K562 (cell line): ENCODE measurements at regions not wholly inside any gene's neighbourhood (a gene's known extent, or its start where the extent isn't known, plus 50 kb on each side); places are given as distances from the start of the nearest gene placed in this dataset.

ENCODE experiments used
- CTCF ChIP-seq, 3 experiments: IDR thresholded peaks in 2 of 3; conservative IDR thresholded peaks in 1 of 3; 2 replicates each; pipeline ENCODE4 v1.5.1; 2011 to 2012; ENCODE audit warnings: low read length in 3 of 3, mild to moderate bottlenecking in 3 of 3, control low read depth in 2 of 3, improper control_type of control experiment in 1 of 3, inconsistent platforms in 1 of 3, low read depth in 1 of 3, mixed read lengths in 1 of 3, moderate library complexity in 1 of 3; ENCODE audit not compliant: insufficient read depth in 2 of 3
- MLLT1 ChIP-seq, 2 experiments: fragments of 450-650 bp; IDR thresholded peaks; 2 replicates each; pipeline ENCODE4 v1.6.1; 2016
- TAF1 ChIP-seq: IDR thresholded peaks from 2 replicates; pipeline ENCODE4 v1.6.1; 2011; ENCODE audit warnings: mild to moderate bottlenecking, low read length, moderate library complexity; ENCODE audit not compliant: insufficient read depth, control insufficient read depth, severe bottlenecking; ENCODE audit errors: extremely low read depth
- ZKSCAN3 ChIP-seq: fragments of 250-450 bp; sonication (Bioruptor Pico); IDR thresholded peaks from 2 replicates; pipeline ENCODE4 v1.4.0; 2020
- ZNF197 ChIP-seq: fragments of 200-800 bp; sonication (Bioruptor generic); IDR thresholded peaks from 2 replicates; pipeline ENCODE4 v1.6.1; 2016; ENCODE audit warnings: low read depth, missing genetic modification characterization, missing compliant biosample characterization

- no peak for TF ChIP-seq ZNF197 (CRISPR knock-in tag)
- TF ChIP-seq MLLT1 (IDR thresholded peaks at IDR 0.05), result no peak
- no peak for TF ChIP-seq CTCF (IDR thresholded peaks at IDR 0.05 in 2 of 3, conservative IDR thresholded peaks at IDR 0.05 in 1 of 3; ENCODE audit: insufficient read depth in 2 of 3, low read depth in 1 of 3, low read length in 3 of 3)
- TF ChIP-seq TAF1, result no peak
- TF ChIP-seq ZKSCAN3, result no peak
Observed at GRCh38 chr3:33936921-33937525, 138.6 kb downstream of the PDCD6IP start.
